SK-N-SH treated with all-trans-retinoic acid at 6 μM for 48 hours (cell line): ENCODE measurements at regions not wholly inside any gene's neighbourhood (a gene's known extent, or its start where the extent isn't known, plus 50 kb on each side); places are given as distances from the start of the nearest gene placed in this dataset.

Source experiments
- ATAC-seq: fragments of 200-7000 bp; cut with Tn5 transposase; 3 replicates; pipeline ENCODE4 v1.9.1; 2020; ENCODE audit warnings: mild to moderate bottlenecking, moderate library complexity
- BACH2 ChIP-seq: fragments of 250-450 bp; sonication (Bioruptor Pico); IDR thresholded peaks from 2 replicates; pipeline ENCODE4 v1.9.0; 2021; ENCODE audit warnings: mild to moderate bottlenecking, borderline replicate concordance
- CREB5 ChIP-seq: fragments of 250-450 bp; sonication (Bioruptor Pico); IDR thresholded peaks from 2 replicates; pipeline ENCODE4 v1.5.1; 2020; ENCODE audit warnings: low read depth, mild to moderate bottlenecking, moderate library complexity
- CSDC2 ChIP-seq: fragments of 250-450 bp; sonication (Bioruptor Pico); IDR thresholded peaks from 2 replicates; pipeline ENCODE4 v1.5.0; 2020; ENCODE audit warnings: mild to moderate bottlenecking, moderate library complexity
- CSRNP3 ChIP-seq: fragments of 250-450 bp; sonication (Bioruptor Pico); IDR thresholded peaks from 2 replicates; pipeline ENCODE4 v1.5.1; 2021; ENCODE audit warnings: mild to moderate bottlenecking, moderate library complexity
- ESRRG ChIP-seq: fragments of 250-450 bp; sonication (Bioruptor Pico); IDR thresholded peaks from 2 replicates; pipeline ENCODE4 v1.6.1; 2021; ENCODE audit warnings: mild to moderate bottlenecking
- GLIS3 ChIP-seq: fragments of 250-450 bp; sonication (Bioruptor Pico); IDR thresholded peaks from 2 replicates; pipeline ENCODE4 v1.5.0; 2020; ENCODE audit warnings: mild to moderate bottlenecking, moderate library complexity
- OSR1 ChIP-seq: fragments of 250-450 bp; sonication (Bioruptor Pico); IDR thresholded peaks from 2 replicates; pipeline ENCODE4 v1.8.0; 2022; ENCODE audit warnings: moderate library complexity, mild to moderate bottlenecking, inconsistent platforms
- POU6F1 ChIP-seq: fragments of 250-450 bp; sonication (Bioruptor Pico); IDR thresholded peaks from 2 replicates; pipeline ENCODE4 v1.8.0; 2021; ENCODE audit warnings: low read depth, mild to moderate bottlenecking, moderate library complexity, borderline replicate concordance
- SNAI2 ChIP-seq: fragments of 250-450 bp; sonication (Bioruptor Pico); IDR thresholded peaks from 2 replicates; pipeline ENCODE4 v1.5.0; 2020; ENCODE audit warnings: mild to moderate bottlenecking, moderate library complexity
- TOX ChIP-seq: fragments of 250-450 bp; sonication (Bioruptor Pico); IDR thresholded peaks from 2 replicates; pipeline ENCODE4 v1.8.0; 2021; ENCODE audit warnings: mild to moderate bottlenecking, moderate library complexity, borderline replicate concordance
- TSHZ2 ChIP-seq: fragments of 250-450 bp; sonication (Bioruptor Pico); IDR thresholded peaks from 2 replicates; pipeline ENCODE4 v1.5.0; 2020; ENCODE audit warnings: mild to moderate bottlenecking, moderate library complexity
- ZC3H10 ChIP-seq: fragments of 250-450 bp; sonication (Bioruptor Pico); IDR thresholded peaks from 2 replicates; pipeline ENCODE4 v1.5.1; 2021; ENCODE audit warnings: mild to moderate bottlenecking, moderate library complexity
- ZFP3 ChIP-seq: fragments of 250-450 bp; sonication (Bioruptor Pico); IDR thresholded peaks from 2 replicates; pipeline ENCODE4 v1.5.0; 2020; ENCODE audit warnings: mild to moderate bottlenecking, moderate library complexity
- ZFP30 ChIP-seq: fragments of 450-650 bp; formaldehyde crosslinking; IDR thresholded peaks from 2 replicates; pipeline ENCODE4 v1.5.0; 2022; ENCODE audit warnings: mild to moderate bottlenecking, moderate library complexity

GRCh38 chr3:28008235-28008634 lies 233.2 kb upstream of the CMC1 start (continued):
- TF ChIP-seq CSDC2 (CRISPR knock-in tag) (no peak), ZC3H10 (CRISPR knock-in tag) (no peak), TSHZ2 (CRISPR knock-in tag) (no peak), ZFP30 (no peak), CREB5 (CRISPR knock-in tag) (no peak), CSRNP3 (CRISPR knock-in tag) (no peak), GLIS3 (CRISPR knock-in tag) (no peak)

- no peak for ATAC-seq
- no peak for TF ChIP-seq CSDC2 (CRISPR knock-in tag)
- TF ChIP-seq OSR1 (CRISPR knock-in tag), result no peak
- TF ChIP-seq BACH2, result no peak
- TF ChIP-seq ESRRG, result no peak
- TF ChIP-seq CSRNP3 (CRISPR knock-in tag), result no peak
Observed at GRCh38 chr3:28012830-28013229, 228.6 kb upstream of the CMC1 start.

GRCh38 chr3:28013864-28014473 lies 227.4 kb upstream of the CMC1 start:
- ATAC-seq, result no peak
- TF ChIP-seq TOX (CRISPR knock-in tag), result no peak
- no peak for TF ChIP-seq CREB5 (CRISPR knock-in tag)
- no peak for TF ChIP-seq ZFP3 (CRISPR knock-in tag)
- TF ChIP-seq POU6F1 (CRISPR knock-in tag), result no peak
- no peak for TF ChIP-seq TSHZ2 (CRISPR knock-in tag)
- no peak for TF ChIP-seq CSRNP3 (CRISPR knock-in tag)
- TF ChIP-seq CSDC2 (CRISPR knock-in tag), result no peak
- TF ChIP-seq SNAI2 (CRISPR knock-in tag), result no peak
- TF ChIP-seq ZC3H10 (CRISPR knock-in tag), result no peak
